NCI-H2081 treated with DMSO at 0.1 percent for 48 hours (cell line): ENCODE measurements at regions not wholly inside any gene's neighbourhood (a gene's known extent, or its start where the extent isn't known, plus 50 kb on each side); places are given as distances from the start of the nearest gene placed in this dataset.
"Not testable (repeated sequence)": the region's sequence is repeated elsewhere in the genome, so short reads cannot be mapped to it uniquely, and the experiment has no call there.

Experiments used
- DNase-seq: peaks from one replicate; lab custom pipeline; 2025; lab: John Stamatoyannopoulos, UW

DNA sequence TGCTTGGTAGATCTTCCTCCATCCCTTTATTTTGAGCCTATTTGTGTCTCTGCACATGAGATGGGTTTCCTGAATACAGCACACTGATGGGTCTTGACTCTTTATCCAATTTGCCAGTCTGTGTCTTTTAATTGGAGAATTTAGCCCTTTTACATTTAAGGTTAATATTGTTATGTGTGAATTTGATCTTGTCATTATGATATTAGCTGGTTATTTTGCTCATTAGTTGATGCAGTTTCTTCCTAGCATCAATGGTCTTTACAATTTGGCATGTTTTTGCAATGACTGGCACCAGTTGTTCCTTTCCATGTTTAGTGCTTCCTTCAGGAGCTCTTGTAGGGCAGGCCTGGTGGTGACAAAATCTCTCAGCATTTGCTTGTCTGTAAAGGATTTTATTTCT lies 72.4 kb downstream of the HNRNPD start:
- not testable (repeated sequence) for DNase-seq

DNA sequence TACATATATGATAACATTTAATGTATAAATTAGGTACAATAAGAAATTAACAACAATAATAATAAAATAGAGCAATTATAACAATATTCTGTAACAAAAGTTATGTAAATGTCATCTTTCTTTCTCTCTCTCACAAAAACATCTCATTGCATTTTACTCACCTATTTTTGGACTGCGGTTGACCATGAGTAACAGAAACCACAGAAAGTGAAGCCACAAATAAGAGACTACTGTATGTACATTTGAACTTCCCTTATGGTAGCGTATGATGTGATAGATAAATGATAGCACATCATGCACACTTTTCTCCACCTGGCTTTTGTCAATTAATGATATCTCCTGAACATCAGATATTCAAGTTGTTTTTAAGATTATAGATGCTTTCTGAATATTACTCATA lies 80.5 kb downstream of the HNRNPD start:
- no peak for DNase-seq

DNA sequence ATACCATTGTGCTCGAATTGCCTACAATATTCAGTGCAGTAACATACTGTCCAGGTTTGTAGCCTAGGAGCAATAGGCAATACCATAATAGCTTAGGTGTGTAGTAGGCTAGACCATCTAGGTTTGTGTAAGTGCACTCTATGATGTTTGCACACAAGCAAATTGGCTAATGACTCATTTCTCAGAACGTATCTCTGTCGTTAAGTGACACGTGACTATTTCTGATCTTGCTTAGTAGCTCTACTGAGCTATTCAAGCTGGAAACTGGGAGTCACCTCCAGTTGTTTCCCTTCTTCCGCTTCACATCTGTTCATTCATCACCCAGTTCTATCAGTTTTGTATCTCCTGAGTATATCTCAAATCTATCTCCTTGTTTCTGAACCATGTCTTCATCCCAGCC lies 86.1 kb downstream of the HNRNPD start:
- DNase-seq = no peak

DNA sequence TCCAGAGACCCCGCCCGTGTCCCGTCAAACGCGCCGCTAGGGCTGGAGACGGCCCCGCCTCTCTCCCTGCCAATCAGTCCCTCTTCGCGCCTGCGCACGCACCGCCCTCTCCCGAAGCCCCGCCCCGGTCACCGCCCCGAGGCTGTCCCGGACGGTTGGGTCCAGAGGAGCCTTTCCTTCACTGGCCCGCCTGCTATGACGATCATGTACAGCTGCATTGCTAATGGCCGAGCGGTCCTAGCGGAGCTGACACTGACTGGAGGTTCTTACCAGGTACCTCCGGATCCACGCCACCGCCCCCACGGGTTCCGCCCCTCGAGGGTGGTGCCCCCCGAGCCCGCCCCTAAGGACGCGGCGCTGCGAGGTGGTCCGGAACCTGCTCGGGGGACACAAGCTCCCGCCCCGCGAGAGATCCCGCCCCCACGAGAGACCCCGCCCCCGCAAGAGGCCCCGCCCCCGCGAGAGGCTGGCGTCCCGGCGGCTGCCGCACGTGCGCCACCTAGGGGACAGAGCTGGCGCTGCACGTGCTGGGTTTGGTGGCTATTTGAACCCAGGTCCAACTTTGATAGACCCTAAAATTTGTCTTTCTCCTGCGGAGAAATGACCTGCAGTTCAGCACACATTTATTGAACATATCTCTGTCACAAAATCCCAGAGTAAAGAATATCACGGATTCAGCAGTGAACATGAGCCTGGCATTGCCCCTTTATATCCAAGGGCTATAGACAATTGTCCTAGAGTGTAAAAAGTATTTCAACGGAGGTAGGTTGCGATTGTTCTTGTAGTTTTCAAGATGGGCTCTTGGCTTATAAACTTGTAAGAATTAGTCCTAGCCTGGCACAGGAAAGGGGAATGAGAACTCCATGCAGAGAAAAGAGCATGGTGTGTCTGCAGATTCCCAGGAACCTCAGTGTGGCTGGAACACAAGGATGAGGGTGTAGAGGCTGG lies 88.7 kb downstream of the HNRNPD start:
- peak; percentile 87 for DNase-seq

DNA sequence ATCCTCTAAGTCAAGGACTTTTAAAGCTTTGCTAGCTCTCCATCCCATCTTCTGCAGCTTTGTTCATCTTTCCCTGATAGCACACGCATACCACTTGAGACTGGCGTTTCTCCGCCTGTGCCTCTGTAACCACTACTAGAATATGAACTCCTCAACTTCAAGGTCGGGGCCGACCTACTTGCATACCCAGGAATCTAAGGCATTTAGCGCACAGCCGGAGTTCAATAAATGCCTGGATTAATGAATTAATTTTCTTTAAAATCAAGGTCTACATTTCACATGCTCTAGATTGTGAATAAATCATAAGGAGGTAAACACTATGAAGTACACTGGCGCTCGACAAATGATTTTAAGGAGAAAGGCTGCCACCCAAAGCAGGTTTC lies 89.3 kb downstream of the HNRNPD start:
- no peak for DNase-seq

DNA sequence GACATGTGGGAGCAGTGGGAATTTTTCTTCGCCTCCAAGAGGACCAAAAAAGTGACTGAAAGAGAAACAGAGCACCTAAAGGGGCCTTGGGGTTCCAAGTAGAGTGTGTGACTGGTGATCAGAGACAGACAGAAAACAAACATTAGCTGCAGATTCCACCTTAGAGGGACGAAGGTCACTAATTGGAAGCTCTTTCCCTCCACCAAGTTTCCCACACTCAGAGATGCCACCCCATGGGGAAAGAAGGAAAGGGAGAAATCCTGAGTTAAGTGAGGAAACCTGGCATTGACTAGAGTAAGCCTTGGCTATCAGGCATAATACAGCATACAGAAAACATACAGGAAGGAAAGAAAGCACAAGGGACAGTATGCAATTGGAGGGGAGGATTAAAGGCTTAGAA lies 90.9 kb downstream of the HNRNPD start:
- DNase-seq = no peak

DNA sequence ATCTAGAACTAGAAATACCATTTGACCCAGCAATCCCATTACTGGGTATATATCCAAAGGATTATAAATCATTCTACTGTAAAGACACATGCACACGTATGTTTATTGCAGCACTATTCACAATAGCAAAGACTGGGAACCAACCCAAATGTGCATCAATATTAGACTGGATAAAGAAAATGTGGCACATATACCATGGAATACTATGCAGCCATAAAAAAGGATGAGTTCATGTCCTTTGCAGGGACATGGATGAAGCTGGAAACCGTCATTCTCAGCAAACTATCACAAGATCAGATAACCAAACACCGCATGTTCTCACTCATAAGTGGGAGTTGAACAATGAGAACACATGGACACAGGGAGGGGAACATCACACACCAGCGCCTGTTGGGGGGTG lies 94.2 kb downstream of the HNRNPD start:
- DNase-seq = not testable (repeated sequence)

DNA sequence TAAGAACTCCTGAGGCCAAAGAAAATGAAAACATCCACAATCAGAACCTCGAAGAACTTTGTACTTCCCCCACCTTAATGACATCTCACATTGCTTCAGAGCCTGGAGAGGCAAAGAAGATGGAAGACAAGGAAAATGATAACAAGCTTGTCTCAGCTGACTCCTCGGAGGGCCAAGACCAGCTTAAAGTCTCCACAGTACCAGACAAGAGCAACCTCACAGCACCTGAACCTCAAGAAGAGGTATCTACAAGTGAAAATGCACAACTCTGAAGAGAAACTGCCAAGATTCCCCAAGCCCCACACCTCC lies 97.5 kb downstream of the HNRNPD start:
- no peak for DNase-seq

DNA sequence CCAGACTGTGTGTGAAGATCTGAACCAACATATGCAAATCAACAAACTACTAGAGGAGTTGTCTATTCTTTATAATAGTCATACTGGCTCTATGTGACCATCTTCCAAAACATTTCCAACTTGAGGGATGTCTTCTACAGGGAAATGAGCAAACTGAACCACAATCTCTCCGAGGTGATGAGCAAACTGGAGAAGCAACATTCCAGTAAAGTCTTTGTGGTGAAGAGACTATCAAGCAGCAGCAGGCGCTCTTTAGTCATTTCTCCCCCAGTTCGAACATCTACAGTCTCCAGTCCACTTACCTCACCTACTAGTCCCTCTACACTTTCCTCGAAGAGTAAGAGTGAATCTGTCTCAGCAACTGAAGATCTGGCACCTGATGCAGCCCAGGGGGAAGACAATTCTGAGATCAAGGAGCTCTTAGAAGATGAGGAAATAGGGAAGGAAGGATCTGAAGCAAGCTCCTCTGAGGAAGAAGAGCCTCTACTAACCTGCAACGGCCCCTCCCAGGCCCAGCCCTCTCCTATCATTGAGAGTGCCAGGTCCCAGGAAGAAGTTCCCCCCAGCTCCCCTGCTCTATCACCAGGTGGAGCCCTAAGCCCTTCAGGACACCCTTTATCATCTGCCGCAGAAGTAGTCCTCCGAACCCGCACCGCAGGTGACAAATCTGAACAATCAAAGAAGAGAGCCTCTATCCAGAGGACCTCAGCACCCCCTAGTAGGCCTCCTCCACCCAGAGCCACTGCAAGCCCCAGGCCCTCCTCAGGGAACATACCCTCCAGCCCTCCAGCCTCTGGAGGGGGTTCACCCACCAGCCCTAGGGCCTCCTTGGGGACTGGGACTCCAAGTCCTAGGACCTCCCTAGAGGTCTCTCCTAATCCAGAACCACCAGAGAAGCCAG lies 98.1 kb downstream of the HNRNPD start:
- no peak for DNase-seq

DNA sequence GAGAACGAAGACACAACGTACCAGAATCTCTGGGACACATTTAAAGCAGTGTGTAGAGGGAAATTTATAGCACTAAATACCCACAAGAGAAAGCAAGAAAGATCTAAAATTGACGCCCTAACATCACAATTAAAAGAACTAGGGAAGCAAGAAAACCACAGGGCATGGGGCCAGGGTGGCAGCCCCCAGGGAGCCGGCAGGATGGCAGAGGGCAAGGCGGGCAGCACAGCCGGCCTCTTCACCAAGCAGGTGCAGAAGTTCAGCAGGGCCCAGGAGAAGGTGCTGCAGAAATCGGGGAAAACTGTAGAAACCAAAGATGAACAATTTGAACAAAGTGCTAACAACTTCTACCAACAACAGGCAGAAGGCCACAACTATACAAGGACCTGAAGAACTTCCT lies 99.1 kb downstream of the HNRNPD start:
- not testable (repeated sequence) for DNase-seq

DNA sequence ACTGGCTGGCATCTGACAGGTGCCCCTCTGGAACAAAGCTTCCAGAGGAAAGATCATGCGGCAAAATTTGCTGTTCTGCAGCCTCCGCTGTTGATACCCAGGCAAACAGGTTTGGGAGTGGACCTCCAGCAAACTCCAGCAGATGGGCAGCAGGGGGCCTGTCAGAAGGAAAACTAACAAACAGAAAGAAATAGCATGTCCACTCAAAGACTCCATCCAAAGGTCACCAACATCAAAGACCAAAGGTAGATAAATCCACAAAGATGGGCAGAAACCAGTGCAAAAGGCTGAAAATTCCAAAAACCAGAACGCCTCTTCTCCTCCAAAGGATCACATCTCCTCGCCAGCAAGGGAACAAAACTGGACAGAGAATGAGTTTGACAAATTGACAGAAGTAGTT lies 101.3 kb downstream of the HNRNPD start:
- not testable (repeated sequence) for DNase-seq

DNA sequence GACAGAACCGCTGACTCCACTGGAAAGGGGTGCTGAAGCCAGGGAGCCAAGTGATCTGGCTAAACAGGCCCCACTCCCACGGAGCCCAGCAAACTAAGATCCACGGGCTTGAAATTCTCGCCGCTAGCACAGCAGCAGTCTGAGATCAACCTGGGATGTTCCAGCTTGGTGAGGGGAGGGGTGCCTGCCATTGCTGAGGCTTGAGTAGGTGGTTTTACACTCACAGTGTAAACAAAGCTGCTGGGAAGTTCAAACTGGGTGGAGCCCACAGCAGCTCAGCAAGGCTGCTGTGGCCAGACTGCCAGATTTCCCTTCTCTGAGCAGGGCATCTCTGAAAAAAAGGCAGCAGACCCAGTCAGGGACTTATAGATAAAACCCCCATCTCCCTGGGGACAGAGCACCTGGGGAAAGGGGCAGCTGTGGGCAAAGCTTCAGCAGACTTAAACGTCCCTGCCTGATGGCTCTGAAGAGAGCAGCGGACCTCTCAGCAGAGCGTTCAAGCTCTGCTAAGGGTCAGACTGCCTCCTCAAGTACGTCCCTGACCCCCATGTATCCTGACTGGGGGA lies 101.8 kb downstream of the HNRNPD start:
- DNase-seq = not testable (repeated sequence)

DNA sequence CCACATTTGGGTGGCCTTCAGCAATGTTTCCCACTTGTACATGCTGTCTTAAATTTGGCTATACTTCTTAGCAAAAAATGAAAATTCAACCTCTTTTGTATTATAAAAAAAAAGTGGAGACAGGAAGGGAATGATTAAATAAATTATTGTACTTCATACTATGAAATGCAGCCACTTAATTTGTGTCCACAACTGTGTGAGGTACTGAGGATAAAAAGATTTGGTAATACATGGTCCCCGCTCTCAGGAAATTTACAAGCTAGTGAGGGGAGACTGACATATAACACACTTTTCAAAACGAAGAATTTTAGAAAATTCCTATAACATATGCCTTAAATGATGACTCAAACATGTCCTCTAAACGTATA lies 105.0 kb downstream of the HNRNPD start:
- DNase-seq = no peak

DNA sequence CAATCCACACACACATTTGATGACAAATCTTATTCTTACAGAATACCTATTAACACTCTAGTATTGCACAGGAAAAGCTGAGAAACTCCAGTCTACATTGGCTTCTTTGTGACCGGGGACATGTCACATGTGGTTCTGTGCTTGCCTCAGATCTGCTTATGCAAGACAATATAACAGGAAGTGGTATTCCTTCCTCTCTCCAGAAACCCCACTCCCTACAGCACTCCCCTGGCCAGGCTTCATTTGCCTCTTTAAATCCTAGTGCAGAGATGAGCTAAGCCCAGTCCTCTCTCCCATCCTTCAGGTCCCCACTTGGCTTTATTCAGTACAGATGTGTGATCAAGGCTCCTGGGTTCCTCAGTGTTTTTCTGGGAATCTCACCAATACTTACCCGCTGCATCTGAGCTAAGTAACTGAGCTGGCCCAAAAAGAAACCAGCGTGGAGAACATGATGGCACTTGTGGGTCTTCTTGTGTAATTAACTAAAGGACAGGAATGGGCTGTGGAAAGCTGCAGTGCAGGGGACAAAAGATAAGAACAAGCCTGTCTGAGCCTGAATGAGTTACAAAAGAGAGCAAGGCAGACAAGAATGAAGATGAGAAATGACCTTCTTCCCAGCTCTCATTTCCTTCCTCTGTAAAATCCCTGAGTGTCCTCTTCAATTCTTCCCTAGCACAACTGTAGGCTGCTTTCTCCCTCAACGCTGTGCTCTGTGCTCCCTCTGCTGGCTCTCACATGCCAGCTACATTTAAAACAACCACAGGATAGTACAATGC lies 105.6 kb downstream of the HNRNPD start:
- DNase-seq = peak; percentile 8

DNA sequence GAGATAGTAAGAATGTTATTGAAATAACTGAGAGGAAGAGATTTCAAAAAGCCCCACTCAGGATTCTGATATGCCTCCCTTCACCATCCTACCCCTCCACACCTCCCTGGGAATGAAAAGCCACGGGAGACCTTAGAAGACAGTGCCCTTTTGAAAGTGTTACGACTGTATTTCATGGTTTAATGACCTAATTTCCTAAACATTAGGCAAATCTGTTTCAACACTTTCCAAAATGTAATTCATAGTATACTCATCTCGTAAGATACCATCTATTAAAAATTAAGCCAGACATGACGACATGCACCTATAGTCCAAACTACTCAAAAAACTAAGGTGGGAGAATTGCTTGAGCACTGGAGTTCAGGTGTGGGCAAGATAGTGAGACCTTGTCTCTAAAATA lies 106.3 kb downstream of the HNRNPD start:
- no peak for DNase-seq

DNA sequence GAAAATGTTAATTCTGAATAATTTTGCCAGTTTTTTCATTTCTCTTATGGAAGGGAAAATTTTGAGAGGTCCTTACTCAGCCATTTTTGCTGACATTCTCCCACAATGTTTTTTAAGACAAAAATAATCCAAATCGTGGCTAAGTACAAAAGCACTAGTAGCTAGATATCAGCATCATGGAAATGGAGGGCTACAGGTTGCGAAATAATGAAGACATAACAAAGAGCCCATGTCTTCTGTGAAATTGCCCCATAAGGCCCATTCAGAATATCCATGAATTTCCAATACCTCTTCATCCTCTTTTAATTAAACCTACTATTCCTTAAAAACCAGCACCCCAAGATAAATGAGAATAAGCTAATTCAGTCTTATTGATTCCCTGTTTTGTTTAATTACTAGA lies 107.4 kb downstream of the HNRNPD start:
- DNase-seq = no peak

DNA sequence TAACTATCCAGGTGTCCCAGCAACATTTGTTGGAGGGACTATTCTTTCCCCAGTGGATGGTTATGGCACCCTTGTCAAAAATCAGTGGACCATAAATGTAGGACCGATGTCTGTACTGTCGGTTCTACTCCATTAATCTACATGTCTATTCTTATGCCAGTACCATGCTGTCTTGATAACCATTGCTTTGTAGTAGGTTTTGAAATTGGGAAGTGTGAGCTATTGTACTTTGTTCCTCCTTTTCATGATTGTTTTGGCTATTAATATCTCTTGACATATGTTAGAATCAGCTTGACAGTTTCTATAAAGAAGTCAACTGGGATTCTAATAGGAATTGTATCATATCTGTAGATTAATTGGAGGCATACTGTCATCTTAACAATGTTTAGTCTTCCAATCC lies 112.7 kb downstream of the HNRNPD start:
- DNase-seq = no peak

DNA sequence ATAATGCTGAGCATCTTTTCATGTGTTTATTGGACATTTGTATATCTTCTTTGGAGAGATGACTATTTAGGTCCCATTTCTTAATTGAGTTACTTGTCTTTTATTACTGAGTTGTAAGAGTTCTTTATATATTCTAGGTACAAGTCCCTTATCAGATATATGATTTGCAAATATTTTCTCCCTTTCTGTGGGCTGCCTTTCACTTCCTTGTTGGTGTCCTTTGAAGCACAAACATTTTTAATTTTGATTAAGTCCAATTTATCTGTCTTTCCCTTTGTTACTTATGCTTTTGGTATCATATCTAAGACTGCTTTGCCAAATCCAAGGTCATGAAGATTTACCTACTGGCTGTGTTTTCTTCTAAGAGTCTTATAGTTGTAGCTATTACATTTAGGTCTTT lies 113.2 kb downstream of the HNRNPD start:
- no peak for DNase-seq

DNA sequence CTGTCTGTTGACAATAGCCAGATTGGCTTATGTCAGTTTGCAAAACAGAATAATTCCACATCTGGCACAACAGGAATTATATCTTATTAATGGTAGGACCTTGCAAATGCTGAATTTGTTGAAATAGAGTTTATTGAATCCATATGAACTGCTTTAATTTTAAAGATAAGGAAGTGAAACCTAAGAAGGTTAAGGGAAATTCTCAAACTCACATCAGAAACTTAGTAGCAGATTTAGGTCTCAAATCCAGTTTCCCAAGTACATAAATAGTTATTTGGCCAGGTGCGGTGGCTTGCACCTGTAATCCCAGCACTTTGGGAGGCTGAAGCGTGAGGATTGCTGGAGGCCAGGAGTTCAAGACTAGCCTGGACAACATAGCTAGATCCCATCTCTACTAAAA lies 117.1 kb downstream of the HNRNPD start:
- no peak for DNase-seq

DNA sequence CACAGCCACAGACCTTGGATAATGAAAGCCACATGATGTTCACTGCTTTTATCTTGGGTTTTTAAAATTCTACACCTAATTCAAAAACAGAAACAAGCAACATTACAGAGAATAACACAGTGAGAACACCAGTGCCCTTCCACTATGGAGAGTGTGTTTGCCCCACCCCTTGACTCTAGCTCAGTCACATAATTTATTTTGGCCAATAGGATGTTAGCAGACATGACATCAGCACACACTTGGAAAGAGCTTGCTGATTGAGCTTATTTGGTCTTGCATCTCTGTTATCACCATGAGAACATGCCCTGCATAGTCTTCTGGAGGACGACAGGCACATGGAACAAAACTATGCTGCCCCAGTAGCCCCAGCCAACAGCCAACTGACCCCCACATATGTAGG lies 118.1 kb downstream of the HNRNPD start:
- DNase-seq = no peak

DNA sequence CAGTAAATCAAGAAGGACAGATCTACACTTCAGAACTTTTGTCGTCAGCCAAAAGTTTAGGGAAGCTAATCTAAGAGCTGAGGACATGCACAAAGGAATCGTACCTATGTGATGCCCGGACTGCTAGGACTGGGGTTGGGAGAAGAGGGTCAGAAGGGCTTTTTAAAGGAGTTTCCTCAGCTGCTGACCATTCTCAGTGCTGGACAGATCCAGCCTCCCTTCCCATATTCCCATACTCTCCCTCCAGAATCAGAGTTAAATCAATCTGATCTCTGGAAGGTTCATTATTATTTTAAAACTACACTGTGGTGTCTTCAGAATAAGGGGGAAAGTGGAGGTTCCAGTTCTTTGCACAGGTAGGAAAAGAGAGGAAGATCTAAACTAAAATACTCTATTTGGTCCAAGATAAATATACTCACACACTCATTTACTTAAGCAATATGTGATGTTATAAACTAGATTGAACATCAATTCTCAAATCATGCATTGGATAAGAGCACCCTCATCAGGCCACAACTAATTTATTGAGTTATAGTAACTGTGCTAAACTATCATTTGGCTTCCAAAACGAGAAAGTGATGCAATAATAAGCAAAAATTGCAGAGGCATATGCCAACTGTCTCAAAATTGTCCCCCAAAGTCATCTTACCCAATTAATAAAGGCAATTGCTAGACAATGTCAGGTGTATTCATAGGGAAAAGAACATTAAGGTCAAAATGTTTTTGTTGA lies 124.7 kb downstream of the HNRNPD start:
- DNase-seq = no peak
